GM12874 (cell line): ENCODE measurements at regions not wholly inside any gene's neighbourhood (a gene's known extent, or its start where the extent isn't known, plus 50 kb on each side); places are given as distances from the start of the nearest gene placed in this dataset.

Experiments used
- CTCF ChIP-seq: IDR thresholded peaks from 2 replicates; pipeline ENCODE4 v1.5.1; 2011; ENCODE audit warnings: low read depth, mild to moderate bottlenecking, control low read depth, low read length, moderate library complexity; ENCODE audit not compliant: insufficient read depth

GRCh38 chr7:32289651-32290414, 200.3 kb downstream of the LSM5 start:
- no peak for TF ChIP-seq CTCF

GRCh38 chr7:32285698-32286097, 204.5 kb downstream of the LSM5 start:
- TF ChIP-seq CTCF, result no peak

- no peak for TF ChIP-seq CTCF
Observed at GRCh38 chr7:32283546-32283945, 206.6 kb downstream of the LSM5 start.

GRCh38 chr7:32279500-32279899, 209.3 kb upstream of the PDE1C start:
- TF ChIP-seq CTCF, result no peak

- TF ChIP-seq CTCF, result no peak
Observed at GRCh38 chr7:32275216-32276009, 205.2 kb upstream of the PDE1C start.

- TF ChIP-seq CTCF, result no peak
Observed at GRCh38 chr7:32273297-32273696, 203.1 kb upstream of the PDE1C start.

- TF ChIP-seq CTCF, result no peak
Observed at GRCh38 chr7:32266932-32267475, 196.8 kb upstream of the PDE1C start.
